Erythroblast (primary cell): ENCODE measurements at regions not wholly inside any gene's neighbourhood (a gene's known extent, or its start where the extent isn't known, plus 50 kb on each side); places are given as distances from the start of the nearest gene placed in this dataset.
"Not testable (repeated sequence)": the region's sequence is repeated elsewhere in the genome, so short reads cannot be mapped to it uniquely, and the experiment has no call there.

Source experiments
- DNase-seq, 2 experiments: peaks; one replicate each; lab custom pipeline; 2025; lab: John Stamatoyannopoulos, UW
- GATA1 ChIP-seq: IDR thresholded peaks from 2 replicates; pipeline ENCODE4 v1.6.1; 2011; ENCODE audit warnings: low read depth, mild to moderate bottlenecking, control low read depth, low read length, moderate library complexity
- POLR2A ChIP-seq: IDR thresholded peaks from 2 replicates; pipeline ENCODE4 v1.6.1; 2011; ENCODE audit warnings: mild to moderate bottlenecking, low read length

DNA sequence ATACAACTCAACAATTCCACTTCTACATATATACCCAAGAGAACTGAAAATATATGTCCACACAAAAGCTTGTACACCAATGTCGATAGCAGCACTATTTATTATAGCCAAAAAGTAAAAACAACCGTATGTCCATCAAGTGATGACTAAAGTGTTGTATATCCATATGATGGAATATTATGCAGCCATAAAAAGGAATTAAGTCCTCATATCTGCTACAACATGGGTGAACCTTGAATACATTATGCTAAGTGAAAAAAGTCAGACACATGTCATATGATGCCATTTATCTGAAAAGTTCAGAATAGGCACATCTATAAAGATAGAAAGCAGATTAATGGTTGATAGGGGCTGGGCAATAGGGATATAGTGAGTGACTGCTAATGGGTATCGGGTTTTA lies 204.5 kb downstream of the KCNRG start:
- DNase-seq: no peak
- TF ChIP-seq POLR2A: no peak
- no peak for TF ChIP-seq GATA1

DNA sequence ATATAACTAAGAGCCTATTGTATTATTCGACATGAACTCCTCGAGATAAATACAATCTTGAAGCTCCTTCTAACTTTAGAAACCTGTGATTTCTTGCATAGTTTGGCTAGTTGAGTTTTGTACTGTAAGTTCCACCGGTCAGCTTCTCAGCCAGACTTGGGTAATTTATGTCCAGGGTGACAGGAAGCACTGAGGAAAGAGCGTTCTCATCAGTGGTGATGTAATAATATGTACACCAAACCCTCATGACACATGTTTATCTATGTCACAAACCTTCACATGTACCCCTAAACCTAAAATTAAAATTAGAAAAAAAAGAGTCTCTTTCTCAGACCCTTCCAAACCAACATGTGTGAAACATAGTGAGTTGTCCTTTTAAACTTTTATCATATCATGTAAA lies 205.7 kb downstream of the KCNRG start:
- DNase-seq: no peak
- TF ChIP-seq POLR2A: no peak
- TF ChIP-seq GATA1: no peak

DNA sequence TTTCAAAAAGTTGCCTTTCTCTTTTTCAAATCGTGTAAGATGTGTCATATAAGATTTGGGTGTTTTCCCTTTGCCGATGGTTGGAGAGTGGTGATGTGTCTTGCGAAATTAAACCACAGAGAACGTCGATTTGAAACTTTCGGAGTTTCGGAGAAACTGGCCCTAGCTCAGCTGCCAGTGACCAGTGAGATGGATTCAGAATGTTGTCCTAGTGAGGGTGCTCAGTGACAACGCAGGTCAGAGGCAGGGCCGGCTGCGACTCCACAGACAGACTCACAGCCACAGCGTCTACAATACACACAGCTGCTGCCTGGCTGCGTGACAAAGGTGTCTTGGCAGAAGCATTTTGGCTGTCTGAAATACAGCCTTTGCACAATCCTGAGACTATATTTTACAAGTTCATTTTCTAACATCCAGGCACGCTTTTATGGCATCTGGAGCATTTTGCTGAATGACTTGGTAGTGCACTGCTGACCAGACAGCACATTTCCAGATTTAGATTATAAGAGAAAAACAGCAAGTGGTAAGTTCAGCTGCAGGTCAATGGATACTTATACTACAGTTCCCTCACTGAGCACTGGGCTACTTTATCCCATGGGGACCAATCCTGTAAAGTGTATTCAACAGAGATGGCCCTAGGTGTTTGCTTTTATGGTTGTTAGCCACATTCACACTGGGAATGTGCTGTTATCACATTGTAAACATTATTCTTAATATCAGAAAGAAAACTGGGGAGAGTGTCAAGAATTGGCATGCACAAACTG lies 207.5 kb downstream of the KCNRG start:
- no peak for TF ChIP-seq GATA1
- no peak for TF ChIP-seq POLR2A
- no peak for DNase-seq

DNA sequence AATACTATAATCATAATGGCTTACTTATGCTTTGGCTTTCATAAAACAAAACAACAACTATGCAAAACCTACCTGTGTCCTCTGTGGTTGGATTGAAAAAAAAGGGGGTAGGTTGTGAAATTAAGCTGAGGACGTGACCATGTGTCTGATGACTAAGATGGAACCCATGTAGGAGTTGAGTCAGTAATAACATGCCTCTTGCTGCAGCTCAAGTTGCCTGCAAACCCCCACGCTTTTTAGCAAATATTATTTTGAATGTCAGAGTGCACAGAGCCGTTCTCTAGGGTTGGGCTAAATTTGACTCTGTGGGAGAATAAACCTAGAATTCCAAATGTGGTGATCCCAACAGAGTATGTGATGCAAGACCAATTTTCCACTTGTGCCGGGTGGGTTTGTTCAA lies 209.3 kb downstream of the KCNRG start:
- DNase-seq: no peak

DNA sequence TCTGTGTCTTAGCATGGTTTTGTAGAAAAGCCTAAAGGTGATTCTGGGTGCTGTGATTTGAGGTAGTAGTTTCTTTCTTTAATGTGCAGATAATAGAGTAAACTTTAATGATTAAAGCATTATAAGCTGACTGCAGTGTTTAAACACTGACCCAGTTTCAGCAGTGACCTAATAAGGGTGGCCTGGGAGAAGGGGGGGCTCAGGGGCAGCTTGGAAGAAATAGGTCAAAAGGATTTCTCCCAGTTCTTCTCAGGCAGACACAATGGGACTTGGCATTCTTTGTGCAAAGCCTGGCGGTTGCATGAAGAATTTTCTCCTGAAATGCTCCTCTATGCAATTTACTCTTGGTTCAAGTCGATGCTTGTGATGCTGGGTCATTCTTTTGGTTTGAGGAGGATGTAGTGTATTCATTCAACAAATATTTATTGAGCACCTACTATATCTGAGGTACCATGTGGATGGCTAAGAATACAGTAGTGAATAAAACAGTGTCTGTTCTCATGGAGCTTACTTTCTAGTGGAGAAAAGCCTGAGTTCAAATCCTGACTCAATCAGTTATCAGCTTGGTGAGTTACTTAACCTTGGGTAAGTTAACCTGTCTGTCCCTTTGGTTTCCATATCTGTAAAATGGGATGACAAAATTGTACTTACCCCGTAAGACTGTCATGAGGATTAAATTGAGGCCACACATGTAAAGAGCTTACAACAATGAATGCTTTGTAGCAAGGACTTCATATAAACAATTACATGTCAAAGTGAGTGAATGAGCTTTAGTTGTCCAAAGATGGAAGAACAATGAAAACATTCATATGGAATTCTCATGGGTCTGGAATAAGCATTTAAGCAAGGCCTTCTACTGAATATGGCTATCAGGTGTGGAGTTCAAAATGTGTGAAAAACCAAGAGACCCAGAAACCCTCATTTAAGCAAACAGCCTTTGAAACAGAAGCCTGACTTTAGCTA lies 210.2 kb downstream of the KCNRG start:
- TF ChIP-seq GATA1 (no peak), POLR2A (no peak)
- no peak for DNase-seq

More for the DNA sequence above, 209.3 kb downstream of the KCNRG start:
- TF ChIP-seq GATA1: no peak

DNA sequence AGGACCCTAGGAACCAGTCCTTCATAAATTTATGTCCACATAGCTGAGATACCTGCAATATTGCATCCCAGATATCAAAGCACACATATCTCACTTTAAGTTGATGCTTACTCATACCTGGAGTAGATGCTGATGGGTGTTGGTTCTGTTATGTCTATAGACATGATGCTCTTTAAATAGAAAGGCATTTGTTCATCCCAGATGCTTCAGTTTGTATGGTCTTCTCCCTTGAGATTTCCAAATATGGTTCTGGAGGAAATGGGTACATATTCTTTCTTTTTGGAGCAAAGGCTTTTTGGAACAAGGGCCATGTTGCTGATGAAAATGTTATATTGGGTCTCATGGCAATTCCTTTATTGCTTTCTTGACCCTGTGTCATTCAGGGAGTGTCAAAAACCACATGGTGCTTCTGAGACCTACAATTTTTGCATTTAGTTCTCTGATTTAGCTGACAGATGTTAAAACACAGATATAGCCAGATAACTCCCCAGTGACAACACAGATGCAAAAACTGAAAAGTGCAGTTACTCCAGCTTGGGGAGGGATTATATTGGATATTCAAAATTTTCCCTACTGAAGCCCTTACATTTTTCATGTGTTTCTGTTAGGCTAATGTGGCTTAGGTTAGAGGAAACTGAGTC lies 211.4 kb downstream of the KCNRG start:
- no peak for DNase-seq
- no peak for TF ChIP-seq GATA1
- no peak for TF ChIP-seq POLR2A

DNA sequence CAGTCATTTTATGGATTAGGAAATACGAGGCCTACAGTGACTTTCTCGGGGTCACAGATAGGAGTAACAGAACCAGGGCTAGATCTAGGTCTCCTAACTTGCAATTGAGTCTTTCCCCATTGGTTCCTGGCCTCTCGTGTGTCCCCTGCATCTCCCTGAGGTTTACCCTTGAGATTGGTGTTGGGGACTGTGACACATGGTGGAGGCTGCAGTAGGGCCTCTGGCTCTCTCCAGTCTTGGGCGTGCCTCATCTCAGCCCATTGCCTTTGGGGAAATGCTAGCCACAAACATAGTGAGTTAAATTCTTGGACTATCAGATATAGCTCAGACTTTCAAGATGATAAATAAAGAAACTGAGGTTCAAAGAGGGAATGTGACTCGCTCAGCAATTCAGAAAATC lies 212.1 kb downstream of the KCNRG start:
- no peak for DNase-seq
- TF ChIP-seq GATA1 (no peak), POLR2A (no peak)

DNA sequence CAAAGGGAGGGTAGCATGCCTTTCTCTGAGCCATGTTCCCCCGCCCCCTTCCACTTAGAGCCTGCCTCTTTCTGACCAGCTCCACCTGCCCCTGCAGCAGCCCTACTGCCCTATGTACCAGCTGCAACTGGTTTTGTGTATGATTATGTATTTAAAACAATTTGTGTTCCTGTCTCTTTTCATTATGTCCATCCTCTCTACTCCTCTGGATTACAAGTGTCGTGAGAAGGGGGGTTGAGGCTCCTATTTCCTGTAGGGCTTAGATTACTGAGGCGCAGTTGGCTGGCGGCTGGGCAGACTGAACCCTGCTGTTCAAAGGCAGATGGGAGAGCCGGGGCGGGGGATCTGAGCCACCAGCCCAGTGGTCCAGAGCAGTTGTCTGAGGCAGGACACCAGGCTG lies 213.3 kb downstream of the KCNRG start:
- TF ChIP-seq GATA1 (no peak), POLR2A (no peak)
- DNase-seq: no peak

DNA sequence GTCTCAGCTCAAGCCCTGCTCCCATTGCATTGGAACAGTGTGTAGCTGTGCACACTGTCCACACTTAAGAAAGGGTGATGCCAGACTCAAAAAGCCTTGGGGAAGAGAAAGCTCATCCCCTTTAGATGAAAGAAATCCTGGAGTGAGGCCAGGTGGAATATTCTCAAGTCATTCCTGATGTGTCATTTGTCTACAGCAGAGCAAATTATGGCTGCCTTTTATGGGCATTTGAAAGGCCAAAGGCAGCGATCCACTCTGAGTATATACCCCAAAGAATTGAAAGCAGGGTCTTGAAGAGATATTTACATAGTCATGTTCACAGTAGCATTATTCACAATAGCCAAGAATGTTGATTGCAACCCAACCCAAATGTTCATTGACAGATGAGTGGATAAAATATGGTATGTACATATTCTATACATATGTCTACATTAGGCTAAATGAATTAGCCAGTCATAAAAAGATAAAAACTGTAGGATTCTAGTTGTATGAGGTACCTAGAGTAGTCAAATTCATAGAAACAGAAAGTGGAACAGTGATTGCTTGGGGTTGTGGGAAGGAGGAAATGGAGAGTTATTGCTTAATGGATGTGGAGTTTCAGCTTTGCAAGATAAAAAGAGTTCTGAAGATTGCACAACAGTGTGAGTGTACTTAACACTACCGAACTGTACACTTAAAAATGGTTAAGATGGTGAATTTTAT lies 214.9 kb downstream of the KCNRG start:
- DNase-seq: no peak
- TF ChIP-seq GATA1: no peak
- no peak for TF ChIP-seq POLR2A

DNA sequence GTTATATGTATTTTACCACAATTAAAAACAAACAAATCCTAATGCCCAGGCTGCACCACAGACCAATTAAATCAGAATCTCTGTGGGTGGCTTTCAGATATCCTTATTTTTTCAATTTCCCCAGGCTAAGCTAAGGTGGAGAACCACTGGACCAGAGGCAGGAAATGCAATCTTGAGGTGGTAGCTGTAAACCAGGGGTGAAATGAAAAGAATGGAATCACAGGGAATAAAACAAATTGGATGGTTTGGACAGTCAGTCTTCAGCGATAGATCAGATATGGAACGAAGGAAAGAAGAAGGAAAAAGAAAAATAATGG lies 215.4 kb downstream of the KCNRG start:
- no peak for DNase-seq
- TF ChIP-seq POLR2A: no peak
- TF ChIP-seq GATA1: no peak

DNA sequence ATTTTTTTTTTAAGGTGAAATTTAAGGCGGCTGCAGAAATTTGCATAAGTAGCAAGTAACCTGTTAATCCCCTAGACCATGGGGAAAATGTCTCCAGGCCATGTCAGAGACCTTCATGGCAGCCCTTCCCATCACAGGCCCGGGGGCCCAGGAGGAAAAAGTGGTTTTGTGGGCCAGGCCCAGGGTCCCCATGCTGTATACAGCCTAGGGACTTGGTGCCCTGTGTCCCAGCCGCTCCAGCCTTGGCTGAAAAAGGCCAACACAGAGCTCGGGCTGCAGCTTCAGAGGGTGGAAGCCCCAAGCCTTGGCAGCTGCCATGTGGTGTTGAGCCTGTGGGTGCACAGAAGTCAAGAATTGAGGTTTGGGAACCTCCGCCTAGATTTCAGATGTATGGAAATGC lies 218.3 kb downstream of the KCNRG start:
- not testable (repeated sequence) for DNase-seq

DNA sequence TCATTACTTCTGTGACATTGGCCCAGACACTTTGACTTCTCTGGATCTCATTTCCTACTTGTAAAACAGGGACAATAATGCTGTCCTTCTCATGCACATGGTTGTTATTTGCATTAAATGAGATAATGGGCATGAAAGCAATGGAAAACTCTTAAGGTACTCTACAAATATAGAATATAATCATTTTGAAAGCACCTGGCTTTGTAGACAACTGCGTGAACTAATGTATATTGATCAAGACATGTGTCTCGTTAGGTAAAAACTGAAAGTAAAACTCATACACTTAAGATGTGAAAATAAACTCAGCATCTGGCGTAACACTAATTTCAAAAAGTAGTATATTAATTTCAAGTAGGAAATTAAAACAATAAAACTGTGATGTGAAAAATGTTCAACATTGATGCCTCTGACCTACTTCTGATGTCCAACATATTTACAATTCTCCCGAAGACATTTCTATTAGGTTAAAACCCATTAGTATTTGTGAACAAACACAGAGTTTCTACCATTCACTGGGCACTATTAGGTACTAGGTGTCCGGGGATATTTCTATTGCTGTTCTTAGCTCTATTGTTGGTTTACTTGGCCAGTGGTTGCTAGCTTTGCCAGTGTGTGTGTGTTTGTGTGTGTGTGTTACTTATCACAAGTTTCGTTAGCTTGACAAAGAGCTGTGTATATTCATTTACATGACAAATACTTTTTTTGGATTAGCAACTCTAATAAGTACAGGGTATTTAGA lies 220.5 kb downstream of the KCNRG start:
- no peak for TF ChIP-seq GATA1
- TF ChIP-seq POLR2A: no peak
- DNase-seq: no peak

DNA sequence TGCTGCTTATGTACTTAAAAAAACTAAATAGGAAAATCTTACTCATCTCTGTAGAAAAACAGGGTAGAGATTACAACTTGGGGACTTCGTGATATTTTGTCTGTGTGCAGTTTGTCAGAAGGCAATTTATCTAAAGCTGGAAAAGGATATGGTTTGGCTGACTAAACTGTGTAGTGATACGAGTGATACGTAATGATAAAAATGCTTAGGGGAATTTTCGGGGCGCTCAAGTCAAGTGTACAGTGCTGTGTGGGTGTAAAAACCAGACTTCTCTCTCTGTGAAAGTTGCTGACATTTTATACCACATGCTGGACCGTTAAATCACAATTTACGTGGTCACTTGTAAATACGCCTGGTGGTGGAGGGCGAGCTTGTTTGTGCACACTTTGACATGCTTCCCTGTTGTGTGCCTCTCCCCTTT lies 221.7 kb downstream of the KCNRG start:
- no peak for DNase-seq
- TF ChIP-seq GATA1: no peak
- TF ChIP-seq POLR2A: no peak
